Tibial nerve (tissue), 4 donors: ENCODE measurements at regions not wholly inside any gene's neighbourhood (a gene's known extent, or its start where the extent isn't known, plus 50 kb on each side); places are given as distances from the start of the nearest gene placed in this dataset.

Source experiments
- EP300 ChIP-seq, 2 donors: sonication (generic); formaldehyde crosslinking; IDR thresholded peaks; one replicate each; pipeline ENCODE4 v1.6.1; 2017; ENCODE audit warnings: antibody characterized with exemption in 2 of 2, mild to moderate bottlenecking in 1 of 2
- POLR2A ChIP-seq, 2 donors: fragments of 450-650 bp; IDR thresholded peaks; one replicate each; pipeline ENCODE4 v1.6.1; 2017; ENCODE audit warnings: antibody characterized with exemption in 2 of 2, mild to moderate bottlenecking in 2 of 2, moderate library complexity in 2 of 2
- TF ChIP-seq, protein P1 (sequence below), 5 experiments: fragments of 200-600 bp in 3 of 5; fragments of 450-650 bp in 2 of 5; sonication (generic) in 3 of 5; IDR thresholded peaks; one replicate each; pipeline ENCODE4 v1.5.1; 2016 to 2019; ENCODE audit warnings: antibody characterized with exemption in 5 of 5, mild to moderate bottlenecking in 3 of 5, moderate library complexity in 2 of 5

DNA sequence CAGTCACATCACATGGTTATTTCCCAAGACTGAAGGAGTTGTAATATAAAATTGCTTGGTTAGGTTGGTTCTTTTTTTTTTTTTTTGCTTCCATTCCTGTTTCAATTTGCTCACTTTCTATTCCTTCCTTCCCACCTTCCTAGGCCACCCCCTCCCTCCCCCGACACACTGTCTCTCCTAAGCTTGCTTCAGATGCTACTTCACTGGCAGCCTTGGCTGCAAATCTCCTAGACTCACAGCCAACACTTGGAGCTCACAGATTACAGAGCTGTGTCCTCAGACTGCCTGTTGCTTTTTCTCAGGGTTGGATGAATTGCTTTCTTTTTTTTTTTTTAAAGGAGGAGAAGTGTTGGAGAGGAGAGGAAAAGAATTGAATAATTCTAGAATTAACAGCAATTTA is 77.3 kb upstream of the GRIN2B start:
- TF ChIP-seq EP300 (IDR thresholded peaks at IDR 0.05) (no peak), POLR2A (IDR thresholded peaks at IDR 0.05) (no peak)
- TF ChIP-seq, protein P1, sequence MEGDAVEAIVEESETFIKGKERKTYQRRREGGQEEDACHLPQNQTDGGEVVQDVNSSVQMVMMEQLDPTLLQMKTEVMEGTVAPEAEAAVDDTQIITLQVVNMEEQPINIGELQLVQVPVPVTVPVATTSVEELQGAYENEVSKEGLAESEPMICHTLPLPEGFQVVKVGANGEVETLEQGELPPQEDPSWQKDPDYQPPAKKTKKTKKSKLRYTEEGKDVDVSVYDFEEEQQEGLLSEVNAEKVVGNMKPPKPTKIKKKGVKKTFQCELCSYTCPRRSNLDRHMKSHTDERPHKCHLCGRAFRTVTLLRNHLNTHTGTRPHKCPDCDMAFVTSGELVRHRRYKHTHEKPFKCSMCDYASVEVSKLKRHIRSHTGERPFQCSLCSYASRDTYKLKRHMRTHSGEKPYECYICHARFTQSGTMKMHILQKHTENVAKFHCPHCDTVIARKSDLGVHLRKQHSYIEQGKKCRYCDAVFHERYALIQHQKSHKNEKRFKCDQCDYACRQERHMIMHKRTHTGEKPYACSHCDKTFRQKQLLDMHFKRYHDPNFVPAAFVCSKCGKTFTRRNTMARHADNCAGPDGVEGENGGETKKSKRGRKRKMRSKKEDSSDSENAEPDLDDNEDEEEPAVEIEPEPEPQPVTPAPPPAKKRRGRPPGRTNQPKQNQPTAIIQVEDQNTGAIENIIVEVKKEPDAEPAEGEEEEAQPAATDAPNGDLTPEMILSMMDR (IDR thresholded peaks at IDR 0.05), result no peak
